ENCODE measurements at regions not wholly inside any gene's neighbourhood (a gene's known extent, or its start where the extent isn't known, plus 50 kb on each side); places are given as distances from the start of the nearest gene placed in this dataset.
"Not testable (repeated sequence)": the region's sequence is repeated elsewhere in the genome, so short reads cannot be mapped to it uniquely, and the experiment has no call there.

DNA sequence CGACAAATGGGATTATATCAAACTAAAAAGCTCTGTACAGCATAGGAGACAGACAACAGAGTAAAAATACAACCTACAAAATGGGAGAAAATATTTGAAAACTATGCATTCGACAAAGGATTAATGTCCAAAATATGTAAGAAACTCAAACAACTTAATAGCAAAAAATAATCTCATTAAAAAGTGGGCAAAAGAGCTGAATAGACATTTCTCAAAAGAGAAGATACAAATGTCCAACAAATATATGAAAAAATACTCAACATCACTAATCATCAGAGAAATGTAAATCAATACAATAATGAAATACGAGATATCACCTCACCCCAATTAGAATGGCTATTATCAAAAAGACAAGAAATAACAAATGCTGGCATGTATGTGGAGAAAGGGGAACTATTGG lies 272.9 kb downstream of the KLHL13 start:
- no peak for DNase-seq

DNA sequence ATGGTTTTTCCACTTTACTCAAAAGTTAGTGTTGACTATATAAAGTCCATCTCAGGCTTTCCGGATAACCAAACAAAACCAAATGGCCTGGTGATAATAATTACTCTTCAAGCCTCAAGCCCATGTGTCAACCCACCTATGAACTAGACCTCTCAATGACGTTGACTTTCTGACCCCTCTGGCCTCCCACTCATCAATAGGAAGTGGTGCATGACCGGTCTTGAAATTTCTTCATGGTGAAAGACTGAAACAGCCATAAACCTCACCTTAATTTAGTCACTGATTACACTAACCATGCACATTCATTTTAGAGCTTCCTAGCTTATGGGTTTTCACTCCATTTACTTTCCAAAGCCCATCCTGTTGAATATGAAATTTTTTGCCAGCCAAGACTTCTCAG lies 276.0 kb downstream of the KLHL13 start:
- DNase-seq = no peak

DNA sequence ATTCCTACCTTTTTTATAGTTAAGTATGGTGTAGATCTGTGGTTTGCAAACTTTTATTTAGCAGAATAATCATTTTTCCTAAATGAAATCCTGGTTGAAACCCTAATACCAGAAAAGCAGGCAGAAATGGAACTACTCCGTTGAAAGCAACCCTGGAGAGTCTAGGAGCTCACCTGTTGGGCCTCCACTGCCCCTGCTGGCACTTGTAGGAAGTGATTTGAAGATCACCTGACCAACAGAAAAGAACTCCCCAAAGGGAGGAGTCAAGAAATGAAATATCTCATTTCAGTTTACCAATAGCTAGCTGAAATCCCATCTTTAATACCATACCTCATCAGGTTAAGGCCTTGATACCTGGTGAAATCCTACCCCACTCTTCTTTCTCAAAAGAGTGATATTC lies 277.1 kb downstream of the KLHL13 start:
- DNase-seq = peak; percentile 0

DNA sequence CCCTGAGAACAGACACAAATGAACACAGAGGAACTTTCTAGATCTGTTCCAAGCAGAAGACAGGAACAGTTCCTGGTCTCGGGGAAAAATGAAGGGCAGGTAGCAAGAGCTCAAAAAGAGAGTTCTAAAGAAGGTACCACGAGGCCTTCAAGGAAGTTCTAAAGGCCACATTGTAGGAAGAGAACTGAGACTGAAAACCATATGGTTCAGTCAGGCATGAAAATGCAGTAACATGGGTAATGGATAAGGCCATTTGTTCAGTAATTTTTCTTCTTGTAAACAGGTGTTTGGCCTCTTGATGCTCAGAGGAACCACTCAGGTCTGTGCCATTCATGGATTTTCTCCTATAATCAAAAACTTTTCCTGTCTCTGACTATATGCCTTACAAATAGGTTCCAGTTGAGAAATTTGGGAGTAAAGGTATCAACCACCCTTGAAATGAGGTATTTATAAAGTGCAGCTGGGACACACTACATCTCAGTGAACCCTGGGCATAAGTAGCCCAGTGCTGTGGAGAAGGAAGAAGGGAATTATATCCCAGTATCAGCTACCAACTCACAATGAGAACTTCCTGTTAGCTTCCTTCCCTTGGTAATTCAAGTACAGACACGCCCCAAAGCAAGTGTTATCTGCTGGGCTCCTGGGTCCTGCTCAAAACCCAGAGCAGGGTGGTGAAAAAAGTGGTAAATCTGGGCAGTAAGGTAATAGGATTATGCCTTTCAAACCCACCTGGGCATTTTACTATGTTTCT lies 277.9 kb downstream of the KLHL13 start:
- no peak for DNase-seq

DNA sequence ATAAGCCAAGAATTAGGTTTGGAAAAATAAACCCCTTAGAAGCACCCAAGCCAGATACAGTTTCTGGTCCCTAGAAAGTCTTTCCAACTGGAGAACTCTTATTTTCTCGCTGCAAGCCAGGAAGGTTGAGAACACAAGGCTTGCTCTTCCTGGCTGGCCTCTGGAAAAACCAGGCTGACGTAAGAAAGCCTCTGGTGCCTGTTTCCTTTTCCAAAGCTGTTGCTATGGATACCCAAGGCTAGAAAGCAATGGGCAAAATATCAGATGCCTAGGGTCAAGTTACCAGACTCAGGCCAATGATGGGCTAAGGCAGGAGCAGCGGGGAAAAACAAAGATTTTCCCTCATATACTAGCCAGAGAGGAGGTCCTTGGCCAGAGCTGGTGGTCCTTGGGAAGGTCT lies 281.6 kb downstream of the KLHL13 start:
- DNase-seq = no peak

DNA sequence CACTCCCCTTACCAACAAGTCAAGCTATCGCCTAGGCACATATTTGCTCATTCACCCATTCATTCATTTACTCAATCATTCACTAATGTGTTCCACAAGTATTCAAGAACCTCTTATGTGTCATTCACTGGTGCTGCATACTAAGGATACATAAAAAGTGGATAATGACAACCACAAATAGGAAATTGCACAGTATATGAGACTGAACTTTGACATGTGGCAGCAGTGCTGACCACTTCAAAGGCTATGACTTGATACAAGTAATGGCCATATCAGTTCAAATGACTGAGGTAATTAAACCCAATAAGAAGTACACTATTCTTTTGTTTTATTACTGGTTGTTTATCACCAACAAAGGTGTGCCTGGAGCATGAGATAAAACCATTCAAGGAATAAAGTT lies 282.5 kb downstream of the KLHL13 start:
- DNase-seq = no peak

DNA sequence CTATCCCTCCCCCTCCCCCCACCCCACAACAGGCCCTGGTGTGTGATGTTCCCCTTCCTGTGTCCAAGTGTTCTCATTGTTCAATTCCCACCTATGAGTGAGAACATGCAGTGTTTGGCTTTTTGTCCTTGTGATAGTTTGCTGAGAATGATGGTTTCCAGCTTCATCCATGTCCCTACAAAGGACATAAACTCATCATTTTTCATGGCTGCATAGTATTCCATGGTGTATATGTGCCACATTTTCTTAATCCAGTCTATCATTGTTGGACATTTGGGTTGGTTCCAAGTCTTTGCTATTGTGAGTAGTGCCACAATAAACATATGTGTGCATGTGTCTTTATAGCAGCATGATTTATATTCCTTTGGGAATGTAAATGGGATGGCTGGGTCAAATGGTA lies 295.1 kb downstream of the KLHL13 start:
- DNase-seq = not testable (repeated sequence)

DNA sequence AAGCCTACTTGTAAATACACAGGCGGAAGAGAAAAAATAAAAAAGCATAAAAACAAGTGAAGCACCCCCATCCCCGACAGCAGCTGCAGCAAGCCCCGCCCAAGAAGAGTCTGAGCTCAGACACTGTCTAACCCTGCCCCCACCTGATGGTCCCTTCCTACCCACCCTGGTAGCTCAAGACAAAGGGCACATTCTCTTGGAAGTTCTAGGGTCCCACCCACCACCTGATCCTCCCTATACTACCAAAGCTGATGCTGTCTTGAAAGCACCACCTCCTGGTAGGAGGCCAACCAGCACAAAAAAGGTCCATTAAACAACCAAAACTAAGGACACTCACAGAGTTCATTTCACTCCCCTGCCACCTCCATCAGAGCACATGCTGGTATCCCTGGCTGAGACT lies 308.2 kb downstream of the KLHL13 start:
- DNase-seq = no peak

DNA sequence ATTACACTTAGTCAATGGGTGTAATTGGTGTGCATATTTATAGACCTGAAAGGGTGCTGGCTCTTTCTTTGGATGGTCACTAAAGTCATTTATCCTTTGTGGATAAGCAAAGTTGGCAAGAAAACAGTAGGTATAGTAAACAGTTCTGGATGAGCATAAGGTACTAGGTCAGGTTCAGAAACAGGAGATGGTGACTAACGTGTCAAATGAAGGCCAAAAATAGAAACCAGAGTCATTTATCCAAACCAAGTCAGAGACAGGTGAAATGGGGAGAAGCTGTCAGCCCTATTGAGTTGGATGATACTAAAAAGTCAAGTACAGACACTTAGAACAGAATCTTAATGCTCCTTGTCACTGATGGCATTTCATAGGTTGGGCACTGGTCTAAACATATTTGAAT lies 313.1 kb downstream of the KLHL13 start:
- DNase-seq = no peak

DNA sequence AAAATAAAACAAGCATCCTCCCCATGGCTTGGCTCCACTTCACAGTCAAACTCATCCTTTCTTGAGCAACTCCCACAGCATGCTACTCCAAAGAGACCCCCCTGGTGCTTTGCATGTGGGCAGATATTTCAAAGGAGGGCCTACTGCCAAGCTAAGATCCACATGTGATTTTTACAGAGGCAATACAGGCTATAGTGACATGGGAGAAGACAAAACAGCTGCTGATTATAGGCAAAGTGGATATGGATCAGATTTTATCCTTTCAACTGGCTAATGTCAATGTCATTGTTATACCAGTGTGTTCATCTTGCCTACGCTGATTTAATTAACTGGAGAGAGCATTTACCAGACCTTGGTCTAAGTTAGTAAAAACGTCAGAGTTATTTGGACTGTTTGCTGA lies 328.3 kb downstream of the KLHL13 start:
- no peak for DNase-seq

DNA sequence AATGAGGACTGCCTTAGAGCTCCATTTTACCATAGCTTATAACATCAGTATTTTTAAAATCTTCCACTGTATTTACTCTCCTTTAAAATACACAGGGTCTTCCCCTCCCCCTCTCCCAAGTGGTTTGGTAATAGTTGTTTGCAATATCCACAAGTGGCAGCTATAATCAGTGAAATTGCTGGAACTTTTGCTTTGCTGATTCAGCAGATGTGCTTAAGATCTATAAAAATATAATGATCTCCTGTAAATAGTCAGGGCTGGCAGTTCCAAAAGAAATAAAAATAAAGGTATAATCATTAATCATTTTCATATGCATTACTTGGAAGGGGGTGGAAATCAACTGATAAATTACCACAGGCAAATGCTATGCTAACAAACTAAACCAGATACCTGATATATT lies 345.2 kb downstream of the KLHL13 start:
- no peak for DNase-seq

DNA sequence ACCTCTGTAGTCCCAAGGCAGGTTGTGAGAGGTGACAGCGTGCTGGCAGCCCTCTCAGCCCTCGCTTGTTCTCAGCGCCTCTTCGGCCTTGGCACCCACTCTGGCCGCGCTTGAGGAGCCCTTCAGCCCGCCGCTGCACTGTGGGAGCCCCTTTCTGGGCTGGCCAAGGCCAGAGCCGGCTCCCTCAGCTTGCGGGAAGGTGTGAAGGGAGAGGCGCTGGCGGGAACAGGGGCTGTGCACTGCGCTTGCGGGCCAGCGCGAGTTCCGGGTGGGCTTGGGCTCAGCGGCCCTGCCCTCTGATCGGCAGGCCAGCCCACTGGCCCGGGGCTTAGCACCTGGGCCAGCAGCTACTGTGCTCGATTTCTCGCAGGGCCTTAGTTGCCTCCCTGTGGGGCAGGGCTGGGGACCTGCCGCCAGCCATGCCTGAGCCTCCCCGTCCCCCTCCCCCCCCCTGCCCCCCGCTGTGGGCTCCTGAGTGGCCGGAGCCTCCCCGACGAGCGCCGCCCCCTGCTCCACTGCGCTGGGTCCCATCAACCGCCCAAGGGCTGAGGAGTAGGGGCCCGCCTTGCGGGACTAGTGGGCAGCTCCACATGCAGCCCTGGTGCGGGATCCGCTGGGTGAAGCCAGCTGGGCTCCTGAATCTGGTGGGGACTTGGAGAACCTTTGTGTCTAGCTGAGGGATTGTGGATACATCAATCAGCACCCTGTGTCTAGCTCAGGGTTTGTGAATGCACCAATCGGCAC lies 347.6 kb downstream of the KLHL13 start:
- DNase-seq = no peak

DNA sequence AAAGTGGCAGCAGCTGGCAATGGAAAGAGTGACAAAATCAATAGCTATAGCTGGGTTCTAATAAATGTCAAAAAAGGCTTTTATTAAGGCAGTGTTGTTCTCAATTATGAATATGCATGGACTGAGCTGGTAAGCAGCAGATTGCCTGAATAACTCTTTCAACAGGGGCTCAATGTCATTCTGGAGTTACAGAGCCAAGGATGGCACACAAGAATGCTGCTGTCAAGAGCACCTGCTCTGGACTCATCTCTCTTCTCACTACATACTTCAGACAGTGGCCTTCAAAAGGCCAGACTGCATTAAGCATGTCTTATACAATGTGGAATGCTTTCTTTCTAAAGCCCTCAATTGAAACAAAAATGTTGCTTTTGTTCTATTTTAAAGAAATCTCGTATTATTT lies 351.4 kb downstream of the KLHL13 start:
- DNase-seq = no peak

DNA sequence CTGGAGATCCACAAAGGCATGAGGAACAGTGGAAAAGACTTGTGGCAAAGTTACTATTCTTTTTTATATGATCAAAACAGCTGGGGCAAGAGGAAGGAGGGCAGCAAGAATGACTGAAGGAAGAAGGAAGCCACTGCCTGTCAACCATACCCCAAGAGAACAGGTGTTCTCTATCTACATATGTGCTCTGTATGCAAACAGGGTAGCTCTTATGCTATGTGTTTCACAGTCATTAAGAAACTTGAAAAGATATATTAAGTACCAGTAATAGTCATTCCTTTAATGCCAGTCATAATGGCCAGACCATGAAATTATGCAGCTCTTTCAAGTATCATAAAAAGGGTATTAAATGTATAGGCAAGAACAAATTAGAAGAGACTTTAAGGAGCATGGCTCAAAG lies 363.9 kb downstream of the KLHL13 start:
- no peak for DNase-seq

DNA sequence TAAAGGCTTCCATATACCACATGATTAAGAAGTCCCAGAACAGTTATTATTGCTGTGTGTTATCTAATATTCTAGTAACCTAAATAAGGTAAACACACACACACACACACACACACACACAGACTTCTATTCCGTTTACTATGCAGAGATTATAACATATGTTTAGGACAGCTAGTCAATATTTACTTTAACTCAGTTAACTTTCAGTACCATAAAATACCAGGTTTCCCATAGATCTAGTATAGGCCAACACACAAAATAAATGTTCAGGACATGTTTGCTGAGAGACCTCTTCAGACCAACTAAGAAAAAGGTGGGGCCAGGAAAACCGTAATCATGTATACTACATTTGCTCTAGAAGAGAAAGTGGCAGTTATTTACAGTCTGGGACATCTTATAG lies 365.5 kb downstream of the KLHL13 start:
- DNase-seq = no peak

DNA sequence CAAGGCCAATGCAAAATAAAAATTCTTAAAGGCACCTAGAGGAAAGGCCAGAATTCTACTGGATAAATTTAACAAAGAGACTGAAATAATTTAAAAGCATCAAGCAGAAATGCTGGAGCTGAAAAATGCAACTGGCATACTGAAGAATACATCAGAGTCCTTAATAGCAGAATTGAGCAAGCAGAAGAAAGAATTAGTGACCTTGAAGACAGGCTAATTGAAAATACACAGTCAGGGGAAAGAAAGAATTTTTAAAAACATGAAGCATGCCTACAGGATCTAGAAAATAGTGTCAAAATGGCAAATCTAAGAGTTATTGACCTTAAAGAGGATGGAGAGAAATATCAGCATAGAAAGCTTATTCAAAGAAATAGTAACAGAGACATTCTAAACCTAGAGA lies 371.7 kb downstream of the KLHL13 start:
- DNase-seq = no peak

DNA sequence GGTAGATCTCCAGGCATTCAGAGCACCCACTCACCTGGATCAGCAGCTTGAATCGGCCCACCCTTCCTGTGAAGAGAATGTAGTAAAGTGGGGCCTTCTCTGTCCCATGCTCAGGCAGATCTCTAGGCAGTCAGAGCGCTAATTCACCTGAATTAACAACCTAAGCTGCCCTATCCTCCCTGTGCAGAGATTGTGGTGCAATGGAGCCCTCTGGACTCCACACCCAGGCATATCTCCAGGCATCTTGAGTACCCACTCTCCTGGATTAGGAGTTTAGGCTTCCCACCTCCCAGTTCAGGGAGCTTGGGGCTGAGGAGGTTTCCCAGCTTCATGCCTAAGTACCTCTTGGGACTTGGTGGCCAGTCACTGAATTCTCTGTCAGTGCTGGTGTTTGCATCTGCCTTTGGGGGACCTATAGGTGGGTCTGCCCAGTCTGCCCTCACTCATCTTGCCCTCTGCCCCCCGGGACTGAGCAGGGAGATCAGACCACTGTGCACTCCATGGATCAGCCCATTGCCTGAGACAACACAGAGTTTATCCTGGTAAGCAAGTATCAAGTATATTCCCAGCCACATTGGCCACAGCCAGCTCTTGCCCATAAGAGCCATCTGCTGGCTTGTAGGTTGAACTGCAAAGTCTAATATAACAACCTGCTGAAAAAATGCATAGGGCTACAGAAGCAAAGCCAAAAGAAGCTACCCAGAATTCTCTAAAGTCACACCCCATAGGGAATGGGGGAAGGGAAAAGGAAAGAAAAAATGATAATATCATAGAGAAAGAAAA lies 372.9 kb downstream of the KLHL13 start:
- DNase-seq = peak; percentile 15

DNA sequence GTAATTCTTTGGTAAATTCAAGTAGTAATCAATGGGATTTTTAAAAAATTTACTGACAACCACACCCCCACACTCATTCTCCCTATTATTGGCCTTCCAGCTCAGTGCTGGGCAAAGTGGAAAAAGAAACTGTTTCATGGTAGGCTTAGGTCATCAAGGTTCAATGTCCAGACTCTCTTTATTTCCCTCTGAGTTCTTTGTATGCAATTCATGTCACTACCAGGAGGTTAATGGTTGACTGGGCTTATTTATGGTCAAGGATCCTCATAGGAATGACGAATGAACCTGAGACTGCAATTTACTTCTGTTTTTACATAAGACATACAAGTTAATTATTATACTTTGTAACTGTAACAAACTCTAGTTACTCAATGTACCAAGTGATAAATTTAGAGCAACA lies 403.2 kb downstream of the KLHL13 start:
- DNase-seq = no peak

DNA sequence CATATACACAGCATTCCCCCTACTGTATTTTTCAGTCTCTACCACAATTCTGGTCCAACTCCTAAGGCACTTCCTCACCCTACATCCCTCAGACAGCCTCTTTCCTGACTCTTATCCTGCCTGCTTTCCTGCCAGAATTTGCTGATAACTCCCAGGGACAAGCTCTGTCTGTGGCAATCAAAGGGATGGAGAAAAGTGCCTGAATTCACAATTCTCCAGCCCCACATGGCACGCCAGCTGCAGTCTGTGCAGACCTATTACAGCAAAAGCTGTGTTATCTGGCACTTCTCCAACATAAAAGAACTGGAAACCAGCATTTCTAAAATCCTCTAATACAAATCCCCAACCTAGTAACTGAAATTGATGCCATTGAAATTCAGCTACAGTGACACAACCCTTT lies 404.8 kb downstream of the KLHL13 start:
- DNase-seq = no peak

DNA sequence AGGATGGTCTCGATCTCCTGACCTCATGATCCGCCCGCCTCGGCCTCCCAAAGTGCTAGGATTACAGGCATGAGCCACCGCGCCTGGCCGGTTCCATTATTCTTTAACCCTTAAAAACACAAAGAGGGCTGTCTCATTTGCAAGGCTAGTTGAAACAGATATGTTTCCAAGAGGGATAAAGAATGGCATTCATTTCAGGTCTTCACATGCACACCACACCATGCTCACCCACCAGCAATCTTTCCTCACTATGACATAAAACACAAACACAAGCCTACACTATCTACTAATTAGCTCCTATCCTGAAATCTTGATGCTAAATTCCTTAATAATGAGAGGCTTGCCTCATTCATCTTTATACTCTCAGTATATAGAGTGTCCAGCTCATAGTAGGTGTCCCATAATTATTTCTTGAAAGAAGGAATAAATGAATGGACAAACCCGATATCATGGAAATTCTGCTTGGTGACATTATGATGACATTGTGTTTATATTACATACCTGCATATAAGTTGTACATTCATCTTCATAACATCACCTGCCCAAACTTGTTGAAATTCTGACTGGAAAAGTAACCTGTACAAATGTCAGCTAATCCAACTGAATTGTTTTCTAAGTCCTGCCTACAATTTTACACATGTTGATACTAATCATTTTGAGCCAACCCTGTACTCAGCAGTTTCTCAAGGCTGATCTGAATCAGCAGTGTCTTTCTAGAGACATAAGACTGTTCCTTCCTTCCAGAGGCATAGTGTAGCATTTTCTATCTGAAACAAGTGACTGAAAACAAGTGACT lies 408.5 kb downstream of the KLHL13 start:
- DNase-seq = no peak

DNA sequence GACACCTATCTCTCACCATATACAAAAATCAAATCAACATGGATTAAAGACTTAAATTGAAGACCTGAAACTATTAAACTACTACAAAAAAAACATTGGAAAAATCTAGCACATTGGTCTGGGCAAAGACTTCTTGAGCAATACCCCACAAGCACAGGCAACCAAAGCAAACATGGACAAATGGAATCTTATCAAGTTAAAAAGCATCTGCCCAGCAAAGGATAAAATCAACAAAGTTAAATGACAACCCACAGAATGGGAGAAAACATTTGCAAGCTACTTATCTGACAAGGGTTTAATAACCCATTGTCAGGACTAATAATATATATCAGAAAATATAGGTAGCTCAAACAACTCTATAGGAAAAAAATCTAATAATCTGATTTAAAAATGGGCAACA lies 415.6 kb downstream of the KLHL13 start:
- DNase-seq = no peak

DNA sequence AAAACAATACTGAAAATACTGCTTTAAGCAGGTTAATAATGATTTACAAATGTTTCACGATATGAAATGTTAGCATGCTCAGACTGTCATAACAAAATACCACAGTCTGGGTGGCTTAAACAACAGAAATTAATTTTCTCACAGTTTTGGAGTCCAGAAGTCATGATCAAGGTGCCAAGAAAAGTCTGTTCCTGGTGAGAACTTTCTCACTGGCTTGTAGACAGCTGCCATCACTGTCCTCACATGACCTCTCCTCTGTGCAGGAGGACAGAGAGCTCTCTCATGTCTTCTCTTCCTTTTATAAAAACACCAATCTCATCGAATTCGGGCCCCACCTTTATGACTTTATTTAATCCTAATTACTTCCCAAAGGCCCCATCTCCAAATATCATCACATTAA lies 426.7 kb downstream of the KLHL13 start:
- DNase-seq = no peak

DNA sequence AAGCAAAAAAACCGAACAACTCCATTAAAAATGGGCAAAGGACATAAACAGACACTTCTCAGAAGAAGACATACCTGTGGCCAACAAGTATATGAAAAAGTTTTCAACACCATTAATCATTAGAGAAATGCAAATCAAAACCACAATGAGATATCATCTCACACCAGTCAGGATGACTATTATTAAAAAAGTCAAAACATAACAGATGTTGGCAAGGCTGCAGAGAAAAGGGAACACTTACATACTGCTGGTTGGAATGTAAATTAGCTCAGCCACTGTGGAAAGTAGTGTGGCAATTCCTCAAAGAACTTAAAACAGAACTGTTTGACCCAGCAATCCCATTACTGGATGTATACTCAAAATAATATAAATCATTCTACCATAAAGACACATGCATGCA lies 436.3 kb downstream of the KLHL13 start:
- DNase-seq = no peak
